ENCODE measurements at regions not wholly inside any gene's neighbourhood (a gene's known extent, or its start where the extent isn't known, plus 50 kb on each side); places are given as distances from the start of the nearest gene placed in this dataset.
"Not testable (repeated sequence)": the region's sequence is repeated elsewhere in the genome, so short reads cannot be mapped to it uniquely, and the experiment has no call there.

DNA sequence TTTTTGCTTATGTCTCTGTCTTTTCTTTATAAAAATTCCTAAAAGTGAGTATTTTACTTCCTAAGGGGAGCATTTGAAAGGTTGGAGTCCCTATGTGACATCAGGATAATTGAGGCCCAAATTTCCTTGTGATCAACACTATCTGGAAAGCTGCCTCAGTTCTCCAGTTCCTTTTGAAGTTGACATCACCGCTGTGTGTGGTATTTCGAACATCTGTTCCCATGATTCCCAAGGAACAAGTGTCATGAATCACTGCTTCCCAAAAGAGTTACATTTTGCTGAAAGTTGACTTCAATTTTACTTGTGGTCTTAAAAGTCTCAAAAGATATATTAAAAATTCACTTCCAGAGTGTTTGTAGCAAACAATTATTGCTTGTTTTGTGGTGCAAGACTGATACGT, 452.1 kb upstream of the RGMB start:
- no peaks in the 10 kb centered on the region for H3K27me3 ChIP-seq (ENCODE audit: control insufficient read depth, insufficient read depth, low read length)
- no peaks in the 10 kb centered on the region for H3K9me3 ChIP-seq (ENCODE audit: control insufficient read depth, insufficient read depth, low read depth, low read length)
- H3K4me1 ChIP-seq (ENCODE audit: control insufficient read depth, insufficient read depth, low read length), result peaks cover 14% of the 10 kb centered on the region
- no peak overlapping the region for H3K4me3 ChIP-seq (ENCODE audit: low read depth, low read length)
- no peak overlapping the region for H3K9ac ChIP-seq (ENCODE audit: low read length)
- no peaks in the 10 kb centered on the region for H3K36me3 ChIP-seq (ENCODE audit: control insufficient read depth, insufficient read depth, low read length)
- H3K27ac ChIP-seq (ENCODE audit: low read depth, low read length), result no peak overlapping the region

DNA sequence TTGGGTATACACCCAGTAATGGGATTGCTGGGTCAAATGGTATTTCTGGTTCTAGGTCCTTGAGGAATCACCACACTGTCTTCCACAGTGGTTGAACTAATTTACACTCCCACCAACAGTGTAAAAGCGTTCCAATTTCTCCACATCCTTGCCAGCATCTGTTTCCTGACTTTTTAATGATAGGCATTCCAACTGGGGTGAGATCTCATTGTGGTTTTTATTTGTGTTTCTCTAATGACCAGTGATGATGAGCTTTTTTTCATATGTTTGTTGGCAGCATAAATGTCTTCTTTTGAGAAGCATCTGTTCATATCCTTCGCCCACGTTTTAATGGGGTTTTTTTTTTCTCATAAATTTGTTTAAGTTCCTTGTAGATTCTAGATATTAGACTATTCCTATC, 448.3 kb upstream of the RGMB start:
- H3K27ac ChIP-seq (ENCODE audit: low read depth, low read length); H3K4me3 ChIP-seq (ENCODE audit: low read depth, low read length); H3K4me1 ChIP-seq (ENCODE audit: control insufficient read depth, insufficient read depth, low read length); H3K9ac ChIP-seq (ENCODE audit: low read length); H3K36me3 ChIP-seq (ENCODE audit: control insufficient read depth, insufficient read depth, low read length); H3K27me3 ChIP-seq (ENCODE audit: control insufficient read depth, insufficient read depth, low read length); H3K9me3 ChIP-seq (ENCODE audit: control insufficient read depth, insufficient read depth, low read depth, low read length): not testable (repeated sequence)

DNA sequence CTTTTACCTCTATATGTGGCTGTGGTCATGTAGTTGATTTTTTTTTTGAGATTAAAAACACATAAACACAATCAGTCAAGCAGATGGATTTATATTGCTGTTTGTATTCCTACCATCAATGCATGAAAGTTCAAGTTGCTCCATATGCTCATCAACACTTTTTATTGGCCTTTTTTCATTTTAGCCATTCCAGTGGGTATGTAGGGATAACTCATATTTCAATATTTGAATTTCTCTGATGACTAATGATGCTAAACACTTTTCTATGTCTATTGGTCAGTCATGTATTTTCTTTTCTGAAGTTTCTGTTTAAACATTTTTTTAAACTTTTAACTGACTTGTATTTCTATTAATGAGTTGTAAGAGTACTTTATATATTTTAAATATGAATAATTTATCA, 445.4 kb upstream of the RGMB start:
- Histone ChIP-seq H3K36me3 (ENCODE audit: control insufficient read depth, insufficient read depth, low read length) (no peaks in the 10 kb centered on the region), H3K9ac (ENCODE audit: low read length) (no peak overlapping the region)

DNA sequence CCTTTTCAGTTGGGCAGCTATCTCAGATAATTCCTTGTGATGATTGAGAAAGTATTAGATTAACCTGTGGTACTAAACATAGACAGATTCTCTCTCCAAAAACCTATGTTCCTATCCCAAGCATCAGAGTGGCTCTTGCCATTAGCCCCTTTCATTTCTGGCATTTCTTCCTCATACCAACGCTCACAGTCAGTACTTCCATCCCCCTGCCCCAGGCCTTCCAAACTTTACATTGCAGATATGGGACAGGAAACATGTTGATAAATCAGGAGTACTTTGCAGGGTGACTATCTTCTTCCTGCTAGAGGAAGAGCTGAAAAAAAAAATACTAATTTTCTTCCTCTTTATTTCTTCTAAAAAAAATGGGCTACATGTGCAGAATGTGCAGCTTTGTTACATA, 442.6 kb upstream of the RGMB start:
- no peak overlapping the region for H3K4me3 ChIP-seq (ENCODE audit: low read depth, low read length)
- H3K9me3 ChIP-seq (ENCODE audit: control insufficient read depth, insufficient read depth, low read depth, low read length), result no peaks in the 10 kb centered on the region
- no peak overlapping the region for H3K9ac ChIP-seq (ENCODE audit: low read length)
- H3K4me1 ChIP-seq (ENCODE audit: control insufficient read depth, insufficient read depth, low read length), result no peaks in the 10 kb centered on the region
- H3K27ac ChIP-seq (ENCODE audit: low read depth, low read length), result no peak overlapping the region
- no peaks in the 10 kb centered on the region for H3K36me3 ChIP-seq (ENCODE audit: control insufficient read depth, insufficient read depth, low read length)
- H3K27me3 ChIP-seq (ENCODE audit: control insufficient read depth, insufficient read depth, low read length), result no peaks in the 10 kb centered on the region

More for the DNA sequence above, 445.4 kb upstream of the RGMB start:
- Histone ChIP-seq H3K4me3 (ENCODE audit: low read depth, low read length) (no peak overlapping the region), H3K4me1 (ENCODE audit: control insufficient read depth, insufficient read depth, low read length) (no peaks in the 10 kb centered on the region), H3K27ac (ENCODE audit: low read depth, low read length) (no peak overlapping the region), H3K27me3 (ENCODE audit: control insufficient read depth, insufficient read depth, low read length) (no peaks in the 10 kb centered on the region), H3K9me3 (ENCODE audit: control insufficient read depth, insufficient read depth, low read depth, low read length) (no peaks in the 10 kb centered on the region)

DNA sequence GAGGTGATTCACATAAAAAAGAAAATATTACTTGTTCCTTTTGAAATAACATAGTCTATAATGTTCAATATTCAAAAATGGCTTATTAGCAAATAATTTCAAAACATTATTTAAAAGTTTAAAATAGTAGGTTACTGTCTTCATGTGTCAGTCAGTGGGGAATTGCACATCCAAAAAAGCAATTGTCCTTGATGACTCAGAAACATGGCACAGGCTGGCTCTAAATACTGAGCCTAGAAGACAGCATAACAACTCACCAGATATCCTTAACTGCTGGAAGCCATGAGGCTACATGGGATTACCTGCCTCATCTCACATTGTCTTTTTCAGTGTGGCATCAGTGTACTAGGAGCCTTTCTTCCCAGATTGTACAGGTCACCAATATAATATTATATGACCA, 439.5 kb upstream of the RGMB start:
- H3K27ac ChIP-seq (ENCODE audit: low read depth, low read length), result no peak overlapping the region
- H3K9ac ChIP-seq (ENCODE audit: low read length), result no peak overlapping the region
- no peaks in the 10 kb centered on the region for H3K27me3 ChIP-seq (ENCODE audit: control insufficient read depth, insufficient read depth, low read length)
- no peaks in the 10 kb centered on the region for H3K4me1 ChIP-seq (ENCODE audit: control insufficient read depth, insufficient read depth, low read length)
- H3K36me3 ChIP-seq (ENCODE audit: control insufficient read depth, insufficient read depth, low read length), result no peaks in the 10 kb centered on the region
- H3K4me3 ChIP-seq (ENCODE audit: low read depth, low read length), result no peak overlapping the region
- H3K9me3 ChIP-seq (ENCODE audit: control insufficient read depth, insufficient read depth, low read depth, low read length), result peaks cover 1% of the 10 kb centered on the region; the same call in 1 of the 2 replicates

DNA sequence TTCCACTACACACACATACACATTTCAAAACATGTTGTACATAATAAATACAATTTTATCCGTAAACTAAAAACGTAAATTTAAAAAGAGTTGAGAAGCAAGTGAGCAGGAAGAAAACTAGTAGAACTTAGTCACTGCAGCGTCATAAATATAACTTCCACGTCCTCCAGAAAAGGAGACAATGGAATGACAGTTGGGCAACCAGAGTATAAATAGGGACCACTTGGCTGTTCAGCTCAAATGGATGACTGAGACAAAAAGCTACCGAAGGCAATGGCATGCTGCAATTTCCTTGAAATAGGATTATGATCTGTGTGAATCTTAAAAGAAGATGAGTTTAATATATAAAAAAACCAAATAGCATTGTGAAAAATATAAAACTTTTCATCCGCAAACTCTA, 438.5 kb upstream of the RGMB start:
- no peaks in the 10 kb centered on the region for H3K36me3 ChIP-seq (ENCODE audit: control insufficient read depth, insufficient read depth, low read length)
- H3K27me3 ChIP-seq (ENCODE audit: control insufficient read depth, insufficient read depth, low read length), result no peaks in the 10 kb centered on the region
- H3K9me3 ChIP-seq (ENCODE audit: control insufficient read depth, insufficient read depth, low read depth, low read length), result peaks cover 5% of the 10 kb centered on the region; the same call in 1 of the 2 replicates
- no peak overlapping the region for H3K4me3 ChIP-seq (ENCODE audit: low read depth, low read length)
- H3K27ac ChIP-seq (ENCODE audit: low read depth, low read length), result no peak overlapping the region
- H3K9ac ChIP-seq (ENCODE audit: low read length), result no peak overlapping the region
- no peaks in the 10 kb centered on the region for H3K4me1 ChIP-seq (ENCODE audit: control insufficient read depth, insufficient read depth, low read length)

DNA sequence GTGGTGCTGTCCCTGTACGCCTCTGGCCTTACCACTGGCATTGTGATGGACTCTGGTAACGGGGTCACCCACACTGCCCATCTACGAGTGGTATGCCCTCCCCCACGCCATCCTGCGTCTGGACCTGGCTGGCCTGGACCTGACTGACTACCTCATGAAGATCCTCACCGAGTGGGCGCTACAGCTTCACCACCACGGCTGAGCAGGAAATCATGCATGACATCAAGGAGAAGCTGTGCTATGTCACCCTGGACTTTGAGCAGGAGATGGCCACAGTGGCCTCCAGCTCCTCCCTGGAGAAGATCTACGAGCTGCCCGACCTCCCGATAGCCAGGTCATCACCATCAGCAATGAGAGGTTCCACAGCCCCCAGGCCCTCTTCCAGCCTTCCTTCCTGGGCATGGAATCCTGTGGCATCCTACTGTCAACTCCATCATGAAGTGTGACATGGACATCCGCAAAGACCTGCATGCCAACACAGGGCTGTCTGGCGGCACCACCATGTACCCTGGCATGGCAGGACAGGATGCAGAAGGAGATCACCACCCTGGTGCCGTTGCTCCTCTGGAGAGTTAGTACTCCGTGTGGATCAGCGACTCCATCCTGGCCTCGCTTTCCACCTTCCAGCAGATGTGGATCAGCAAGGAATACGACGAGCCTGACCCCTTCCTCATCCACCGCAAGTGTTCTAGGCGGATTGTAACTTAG, 434.2 kb upstream of the RGMB start:
- no peaks in the 10 kb centered on the region for H3K36me3 ChIP-seq (ENCODE audit: control insufficient read depth, insufficient read depth, low read length)
- H3K27me3 ChIP-seq (ENCODE audit: control insufficient read depth, insufficient read depth, low read length), result no peaks in the 10 kb centered on the region
- no peak overlapping the region for H3K4me3 ChIP-seq (ENCODE audit: low read depth, low read length)
- no peaks in the 10 kb centered on the region for H3K4me1 ChIP-seq (ENCODE audit: control insufficient read depth, insufficient read depth, low read length)
- peaks cover 12% of the 10 kb centered on the region; the same call in 1 of the 2 replicates for H3K9me3 ChIP-seq (ENCODE audit: control insufficient read depth, insufficient read depth, low read depth, low read length)
- H3K27ac ChIP-seq (ENCODE audit: low read depth, low read length), result no peak overlapping the region
- no peak overlapping the region for H3K9ac ChIP-seq (ENCODE audit: low read length)

DNA sequence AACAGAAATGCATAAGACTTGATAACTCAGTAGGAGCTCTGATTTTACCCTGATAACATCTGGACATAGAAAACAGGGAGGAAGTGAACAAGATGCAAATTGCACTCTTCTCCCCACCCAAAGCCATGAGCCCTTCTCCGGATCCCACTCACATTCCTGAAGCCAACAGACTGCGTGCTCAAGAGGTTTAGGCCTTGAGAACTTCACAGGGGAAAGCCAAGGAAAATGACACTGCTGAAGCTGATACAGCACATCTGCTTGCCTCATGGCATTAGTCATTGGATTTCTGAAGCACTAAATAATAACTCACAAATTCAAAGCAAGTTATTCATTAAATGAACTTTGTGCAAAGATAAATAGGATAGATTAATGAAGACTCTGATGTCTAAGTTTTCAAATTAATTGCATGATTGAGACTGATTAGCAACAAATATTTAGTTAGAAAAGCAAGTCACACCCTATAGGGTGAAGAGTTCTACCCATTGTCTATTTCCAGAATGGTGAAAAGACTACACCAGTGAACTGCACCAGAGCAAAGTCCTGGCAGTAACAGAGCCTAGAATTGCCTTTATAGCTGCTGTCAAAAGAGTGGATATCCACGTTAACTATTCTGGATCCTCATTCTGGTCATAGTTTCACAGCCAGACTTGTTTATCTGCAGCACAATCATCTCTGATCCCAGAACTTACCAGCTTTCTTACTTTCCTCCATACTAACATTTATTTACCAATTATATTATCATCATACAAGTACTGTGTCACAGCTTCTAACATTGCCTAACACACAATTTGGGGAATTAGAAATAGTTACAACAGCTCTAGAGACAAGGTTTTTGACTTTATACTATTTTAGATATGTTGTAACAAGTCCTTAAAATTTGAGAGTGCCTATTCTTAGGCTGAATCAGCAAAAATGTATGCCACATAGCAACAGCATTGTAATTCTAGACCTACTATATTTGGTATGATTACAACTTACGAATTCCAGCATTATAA, 432.1 kb upstream of the RGMB start:
- Histone ChIP-seq H3K27me3 (ENCODE audit: control insufficient read depth, insufficient read depth, low read length) (no peaks in the 10 kb centered on the region), H3K9me3 (ENCODE audit: control insufficient read depth, insufficient read depth, low read depth, low read length) (peaks cover 12% of the 10 kb centered on the region; the same call in 1 of the 2 replicates)

DNA sequence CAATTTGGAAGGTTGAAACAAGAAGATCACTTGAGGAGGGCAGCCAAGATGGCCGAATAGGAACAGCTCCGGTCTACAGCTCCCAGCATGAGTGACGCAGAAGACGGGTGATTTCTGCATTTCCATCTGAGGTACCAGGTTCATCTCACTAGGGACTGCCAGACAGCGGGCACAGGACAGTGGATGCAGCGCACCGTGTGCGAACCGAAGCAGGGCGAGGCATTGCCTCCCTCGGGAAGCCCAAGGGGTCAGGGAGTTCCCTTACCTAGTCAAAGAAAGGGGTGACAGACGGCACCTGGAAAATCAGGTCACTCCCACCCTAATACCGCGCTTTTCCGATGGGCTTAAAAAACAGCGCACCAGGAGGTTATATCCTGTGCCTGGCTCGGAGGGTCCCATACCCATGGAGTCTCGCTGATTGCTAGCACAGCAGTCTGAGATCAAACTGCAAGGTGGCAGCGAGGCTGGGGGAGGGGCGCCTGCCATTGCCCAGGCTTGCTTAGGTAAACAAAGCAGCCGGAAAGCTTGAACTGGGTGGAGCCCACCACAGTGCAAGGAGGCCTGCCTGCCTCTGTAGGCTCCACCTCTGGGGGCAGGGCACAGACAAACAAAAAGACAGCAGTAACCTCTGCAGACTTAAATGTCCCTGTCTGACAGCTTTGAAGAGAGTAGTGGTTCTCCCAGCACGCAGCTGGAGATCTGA, 430.4 kb upstream of the RGMB start:
- H3K9ac ChIP-seq (ENCODE audit: low read length); H3K4me1 ChIP-seq (ENCODE audit: control insufficient read depth, insufficient read depth, low read length); H3K4me3 ChIP-seq (ENCODE audit: low read depth, low read length); H3K27ac ChIP-seq (ENCODE audit: low read depth, low read length); H3K27me3 ChIP-seq (ENCODE audit: control insufficient read depth, insufficient read depth, low read length); H3K36me3 ChIP-seq (ENCODE audit: control insufficient read depth, insufficient read depth, low read length): not testable (repeated sequence)
- H3K9me3 ChIP-seq (ENCODE audit: control insufficient read depth, insufficient read depth, low read depth, low read length), result peaks cover 12% of the 10 kb centered on the region; the same call in 1 of the 2 replicates

More for the DNA sequence above, 432.1 kb upstream of the RGMB start:
- Histone ChIP-seq H3K4me1 (ENCODE audit: control insufficient read depth, insufficient read depth, low read length) (no peaks in the 10 kb centered on the region), H3K9ac (ENCODE audit: low read length) (no peak overlapping the region), H3K4me3 (ENCODE audit: low read depth, low read length) (no peak overlapping the region), H3K36me3 (ENCODE audit: control insufficient read depth, insufficient read depth, low read length) (no peaks in the 10 kb centered on the region), H3K27ac (ENCODE audit: low read depth, low read length) (no peak overlapping the region)

DNA sequence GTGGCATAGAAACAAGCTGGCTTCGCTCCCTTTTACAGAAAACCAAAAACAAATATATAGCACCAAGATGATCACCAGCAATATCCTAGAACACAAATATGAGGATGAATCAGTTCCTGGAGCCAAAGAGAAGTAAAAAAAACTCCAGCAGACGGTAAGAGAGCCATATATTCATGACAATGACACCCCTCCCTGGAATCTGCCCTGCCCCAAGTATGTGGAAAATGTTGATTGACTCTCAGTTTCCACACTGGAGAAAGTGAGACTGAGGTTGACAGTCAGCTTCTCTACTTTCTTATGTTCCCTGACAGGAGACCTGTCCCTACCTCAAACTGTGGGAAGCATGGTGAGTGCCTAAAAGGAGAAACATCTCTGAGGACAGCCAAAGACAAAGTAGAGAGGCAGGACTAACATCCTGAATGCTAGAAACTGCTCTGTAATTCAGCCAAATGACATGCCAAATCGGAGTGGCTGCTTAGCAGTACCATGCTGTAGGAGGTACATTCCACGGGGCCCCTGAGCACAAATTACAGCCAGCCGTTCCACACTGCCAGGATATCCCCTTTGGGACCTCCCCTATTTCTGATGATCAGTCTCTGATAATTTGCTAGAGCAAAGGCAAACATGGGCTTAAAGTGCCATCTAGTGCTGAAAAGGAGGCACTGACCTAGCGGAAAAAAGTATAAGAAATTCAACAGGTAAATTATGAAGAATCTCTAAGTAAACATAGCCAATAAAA, 424.0 kb upstream of the RGMB start:
- Histone ChIP-seq H3K9me3 (ENCODE audit: control insufficient read depth, insufficient read depth, low read depth, low read length) (peaks cover 24% of the 10 kb centered on the region), H3K4me1 (ENCODE audit: control insufficient read depth, insufficient read depth, low read length) (no peaks in the 10 kb centered on the region), H3K27me3 (ENCODE audit: control insufficient read depth, insufficient read depth, low read length) (no peaks in the 10 kb centered on the region), H3K27ac (ENCODE audit: low read depth, low read length) (no peak overlapping the region), H3K36me3 (ENCODE audit: control insufficient read depth, insufficient read depth, low read length) (no peaks in the 10 kb centered on the region), H3K9ac (ENCODE audit: low read length) (no peak overlapping the region), H3K4me3 (ENCODE audit: low read depth, low read length) (no peak overlapping the region)

All from HUES6 (cell line).